Fibroblast of the conjunctiva (primary cell): ENCODE measurements at regions not wholly inside any gene's neighbourhood (a gene's known extent, or its start where the extent isn't known, plus 50 kb on each side); places are given as distances from the start of the nearest gene placed in this dataset.
"Not testable (repeated sequence)": the region's sequence is repeated elsewhere in the genome, so short reads cannot be mapped to it uniquely, and the experiment has no call there.

Experiments used
- DNase-seq: peaks from one replicate; pipeline ENCODE4 v3.0.0-alpha.2; 2010; ENCODE audit warnings: low read depth

DNA sequence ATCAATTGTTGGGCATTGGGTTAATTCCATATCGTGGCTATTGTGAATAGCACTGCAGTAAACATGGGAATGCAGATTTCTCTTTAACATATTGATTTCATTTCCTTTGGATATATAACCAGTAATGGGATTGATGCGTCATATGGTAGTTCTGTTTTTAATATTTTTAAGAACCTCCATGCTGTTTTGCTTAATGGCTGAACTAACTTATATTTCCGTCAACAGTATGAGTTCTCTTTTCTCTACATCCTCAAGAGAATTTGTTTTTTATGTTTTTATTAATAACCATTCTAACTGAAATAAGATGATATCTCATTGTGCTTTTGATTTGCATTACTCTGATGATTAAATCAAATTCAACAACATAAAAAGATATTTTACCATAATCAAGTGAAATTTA is 228.5 kb upstream of the FSIP2 start:
- DNase-seq = no peak

DNA sequence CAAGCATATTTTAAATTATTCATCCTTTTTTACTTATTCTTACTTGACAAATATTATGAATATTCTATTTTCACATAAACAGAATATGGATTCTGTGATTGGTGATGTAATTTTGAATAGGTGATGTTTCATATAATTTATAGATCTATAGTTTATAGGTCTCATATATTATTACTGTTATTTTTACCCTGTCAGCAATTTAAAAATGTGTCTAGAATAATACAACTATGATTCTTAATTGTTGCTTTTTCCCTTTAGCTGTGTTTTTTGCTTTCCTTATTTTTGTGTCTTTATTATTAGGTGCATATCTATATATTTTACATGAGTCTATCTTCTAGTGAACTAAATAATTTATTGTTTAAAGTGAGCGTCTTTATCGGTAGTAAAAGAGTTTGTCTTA is 226.7 kb upstream of the FSIP2 start:
- DNase-seq = no peak

DNA sequence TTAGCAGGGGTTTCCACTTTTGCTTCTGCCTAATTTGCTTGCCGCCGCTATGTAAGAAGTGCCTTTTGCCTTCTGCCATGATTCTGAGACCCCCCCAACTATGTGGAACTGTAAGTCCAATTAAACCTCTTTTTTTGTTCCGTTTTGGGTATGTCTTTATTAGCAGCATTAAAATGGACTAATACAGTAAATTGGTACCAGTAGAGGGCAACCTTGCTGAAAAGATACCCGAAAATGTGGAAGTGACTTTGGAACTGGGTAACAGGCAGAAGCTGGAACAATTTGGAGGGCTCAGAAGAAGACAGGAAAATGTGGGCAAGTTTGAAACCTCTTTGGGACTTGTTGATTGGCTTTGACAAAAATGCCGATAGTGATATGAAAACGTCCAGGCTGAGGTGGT is 216.1 kb upstream of the FSIP2 start:
- no peak for DNase-seq

DNA sequence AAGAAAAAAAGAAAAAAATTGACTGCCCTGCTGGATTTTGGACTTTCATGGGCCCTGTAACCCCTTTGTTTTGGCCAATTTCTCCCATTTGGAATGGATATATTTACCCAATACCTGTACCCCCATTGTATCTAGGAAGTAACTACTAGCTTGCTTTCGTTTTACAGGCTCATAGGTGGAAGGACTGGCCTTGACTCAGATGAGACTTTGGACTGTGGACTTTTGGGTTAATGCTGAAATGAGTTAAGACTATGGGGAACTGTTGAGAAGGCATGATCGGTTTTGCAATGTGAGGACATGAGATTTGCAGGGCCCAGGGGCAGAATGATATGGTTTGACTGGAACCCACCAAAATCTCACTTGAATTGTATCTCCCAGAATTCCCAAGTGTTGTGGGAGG is 214.4 kb upstream of the FSIP2 start:
- DNase-seq = not testable (repeated sequence)

DNA sequence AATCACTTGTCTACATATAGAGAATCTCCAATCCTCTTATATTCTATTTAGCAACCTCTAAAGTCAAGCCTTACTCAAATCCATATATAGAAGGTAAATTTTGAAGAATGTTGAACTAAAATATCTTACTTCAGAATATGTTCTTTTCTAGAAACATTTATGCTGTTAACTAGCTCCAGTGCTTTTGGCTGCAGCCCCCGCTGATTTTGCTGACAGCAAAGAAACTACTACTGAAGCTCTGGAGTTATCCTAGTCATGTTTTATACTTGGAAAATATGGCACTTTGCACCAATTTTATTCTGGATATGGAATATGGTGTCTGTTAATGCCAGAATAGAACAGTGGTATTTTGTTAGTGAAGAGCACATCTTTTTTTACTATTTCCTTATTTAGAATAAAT is 212.4 kb upstream of the FSIP2 start:
- no peak for DNase-seq

DNA sequence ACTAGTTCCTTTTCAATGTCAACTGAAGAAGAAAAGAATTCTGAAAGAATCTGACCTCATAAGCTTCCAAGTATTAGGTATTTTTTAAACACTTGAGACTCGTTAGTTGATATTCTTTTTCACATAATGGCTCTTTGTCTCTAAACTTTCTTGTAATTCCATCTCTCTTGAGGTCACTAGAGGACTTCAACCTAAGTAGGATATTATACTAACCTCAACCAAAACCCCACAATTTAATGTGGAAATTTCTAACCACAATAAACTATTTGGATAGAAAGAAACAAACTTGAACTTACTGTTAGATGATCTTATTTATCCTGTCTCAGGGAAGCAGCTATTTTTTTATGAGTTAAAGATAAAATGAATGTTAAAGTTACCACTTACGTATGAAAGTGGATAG is 206.9 kb upstream of the FSIP2 start:
- no peak for DNase-seq

DNA sequence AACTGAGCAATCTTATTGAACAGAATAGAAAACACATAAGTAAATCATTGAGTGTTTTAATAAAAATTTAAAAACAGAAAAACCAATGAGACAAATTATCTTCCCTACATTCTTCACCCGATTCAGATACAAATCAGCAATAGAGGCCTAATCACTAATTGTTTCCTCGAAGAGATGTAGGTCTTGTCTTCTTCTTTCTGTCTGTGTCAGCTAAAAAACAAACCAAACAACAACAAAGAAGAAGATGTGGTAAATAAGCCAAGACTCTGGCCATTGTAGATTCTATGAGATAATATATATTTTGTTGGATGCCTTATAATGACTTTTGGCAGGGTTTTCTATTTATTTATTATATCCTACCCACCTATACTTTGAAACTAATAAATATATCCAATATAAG is 200.9 kb upstream of the FSIP2 start:
- no peak for DNase-seq

DNA sequence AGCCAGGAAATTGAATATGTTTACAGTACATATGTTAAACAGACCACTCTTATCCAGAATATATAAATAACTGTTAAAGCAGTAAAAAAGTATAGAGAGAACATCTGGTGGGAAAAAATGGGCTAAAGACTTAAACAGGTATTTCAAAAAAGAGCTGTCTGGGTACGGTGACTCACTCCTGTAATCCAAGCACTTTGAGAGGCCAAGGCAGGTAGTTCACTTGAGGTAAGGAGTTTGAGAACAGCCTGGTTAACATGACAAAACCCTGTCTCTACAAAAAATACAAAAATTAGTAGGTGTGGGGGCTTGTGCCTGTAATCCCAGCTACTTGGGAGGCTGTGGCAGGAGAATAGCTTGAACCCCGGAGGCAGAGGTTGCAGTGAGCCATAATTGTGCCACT is 171.4 kb upstream of the FSIP2 start:
- no peak for DNase-seq

DNA sequence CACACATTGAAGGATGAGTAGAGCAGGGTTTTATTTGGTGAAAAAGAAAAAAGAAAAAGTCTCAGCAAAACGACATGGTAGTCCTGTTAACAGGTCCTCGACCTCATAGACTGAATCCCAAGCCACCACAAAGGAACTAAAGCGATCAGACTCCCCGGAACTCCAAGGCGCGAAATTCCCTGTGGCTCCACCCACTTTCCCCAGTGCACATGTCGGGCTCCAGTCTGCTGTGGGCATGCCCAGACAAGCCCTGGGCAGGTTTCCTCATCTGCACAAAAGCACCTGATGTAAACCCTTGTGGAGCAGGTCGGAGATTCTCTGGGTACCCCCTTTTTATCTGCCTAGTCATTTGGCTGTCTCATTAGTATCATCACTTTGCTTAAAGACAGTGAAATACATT is 170.7 kb upstream of the FSIP2 start:
- no peak for DNase-seq

DNA sequence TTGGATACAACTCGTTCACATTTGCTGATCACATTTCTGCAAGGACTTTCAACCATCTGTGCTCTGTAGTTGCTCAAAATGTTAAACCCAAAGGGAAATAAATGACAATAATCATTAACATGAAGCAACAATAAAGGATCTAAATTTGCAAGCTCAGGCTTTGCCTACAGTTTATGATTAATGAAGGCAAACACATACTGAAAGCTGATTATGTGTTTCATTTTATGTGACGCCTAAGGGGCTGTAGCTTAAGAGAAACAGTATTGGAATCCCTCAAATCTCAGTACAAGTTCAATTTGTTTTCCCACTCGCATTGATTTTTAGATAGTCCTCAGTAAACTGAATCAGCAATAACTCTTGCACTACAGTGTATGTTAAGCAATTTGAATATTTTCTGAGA is 160.3 kb upstream of the FSIP2 start:
- DNase-seq = no peak

DNA sequence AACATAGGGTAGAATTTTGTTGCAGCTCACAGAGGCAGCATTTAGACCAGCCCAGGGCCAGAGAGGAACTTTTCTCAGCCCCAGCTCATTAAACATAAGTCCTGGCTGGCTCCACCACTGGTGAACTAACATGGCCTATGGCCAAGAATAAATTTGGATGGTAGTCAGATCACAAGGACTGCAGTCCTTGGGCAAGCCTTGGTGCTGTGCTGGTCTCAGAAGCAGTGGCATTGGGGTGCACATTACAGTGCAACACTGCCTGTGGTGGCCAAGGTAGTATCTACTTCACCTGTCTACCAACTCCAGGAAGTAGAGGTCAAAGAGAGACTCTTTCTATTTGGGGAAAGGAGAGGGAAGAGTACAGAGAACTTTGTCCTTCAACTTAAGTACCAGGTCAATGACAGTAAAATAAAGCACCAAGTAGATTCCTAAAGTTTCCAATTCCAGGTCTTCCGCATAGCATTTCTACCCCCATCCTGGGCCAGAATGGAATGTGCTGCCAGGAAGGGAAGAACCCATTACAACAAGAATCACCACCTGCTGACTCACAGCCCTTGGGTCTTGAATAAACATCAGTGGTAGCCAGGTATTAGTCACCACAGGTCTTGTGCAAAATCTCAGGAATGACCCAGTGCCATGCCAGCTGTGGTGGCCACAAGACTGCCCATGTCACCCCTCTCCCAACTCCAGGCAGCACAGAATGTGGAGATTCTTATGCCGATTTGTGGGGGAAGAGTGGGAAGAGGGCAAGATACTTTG is 155.4 kb upstream of the FSIP2 start:
- no peak for DNase-seq

DNA sequence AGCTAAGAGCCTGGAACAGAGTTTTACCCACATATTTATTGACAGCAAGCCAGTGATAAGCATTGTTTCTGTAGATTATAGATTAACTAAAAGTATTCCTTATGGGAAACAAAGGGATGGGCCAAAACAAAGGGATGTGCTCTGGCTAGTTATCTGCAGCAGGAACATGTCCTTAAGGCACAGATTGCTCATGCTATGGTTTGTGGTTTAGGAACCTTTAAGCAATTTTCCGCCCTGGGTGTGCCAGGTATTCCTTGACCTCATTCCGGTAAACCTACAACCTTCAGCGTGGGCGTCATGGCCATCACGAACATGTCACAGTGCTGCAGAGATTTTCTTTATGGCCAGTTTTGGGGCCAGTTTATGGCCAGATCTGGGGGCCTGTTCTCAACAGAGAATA is 153.4 kb upstream of the FSIP2 start:
- DNase-seq = not testable (repeated sequence)

DNA sequence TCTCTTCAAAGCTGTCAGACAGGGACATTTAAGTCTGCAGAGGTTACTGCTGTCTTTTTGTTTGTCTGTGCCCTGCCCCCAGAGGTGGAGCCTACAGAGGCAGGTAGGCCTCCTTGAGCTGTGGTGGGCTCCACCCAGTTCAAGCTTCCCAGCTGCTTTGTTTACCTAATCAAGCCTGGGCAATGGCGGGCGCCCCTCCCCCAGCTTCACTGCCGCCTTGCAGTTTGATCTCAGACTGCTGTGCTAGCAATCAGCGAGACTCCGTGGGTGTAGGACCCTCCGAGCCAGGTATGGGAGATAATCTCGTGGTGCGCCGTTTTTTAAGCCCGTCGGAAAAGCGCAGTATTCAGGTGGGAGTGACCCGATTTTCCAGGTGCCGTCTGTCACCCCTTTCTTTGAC is 147.3 kb upstream of the FSIP2 start:
- not testable (repeated sequence) for DNase-seq

DNA sequence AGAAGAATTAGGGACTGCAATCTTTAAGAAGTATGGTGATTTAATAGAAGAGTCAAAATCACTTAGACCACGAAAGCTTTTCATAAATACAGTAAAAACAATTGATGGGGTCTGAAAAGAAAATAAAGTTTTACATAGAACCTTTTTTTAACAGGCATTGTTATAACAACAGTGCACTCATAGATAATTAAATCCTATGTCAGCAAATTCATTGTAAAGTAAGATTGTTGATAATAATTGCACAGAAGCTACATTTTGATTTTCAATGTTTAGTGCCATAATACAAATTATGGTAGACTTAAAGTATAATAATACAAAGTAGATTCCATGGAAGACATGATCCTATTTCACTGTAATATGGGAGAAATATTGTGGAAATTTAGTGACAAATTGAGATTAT is 130.7 kb upstream of the FSIP2 start:
- DNase-seq = no peak

DNA sequence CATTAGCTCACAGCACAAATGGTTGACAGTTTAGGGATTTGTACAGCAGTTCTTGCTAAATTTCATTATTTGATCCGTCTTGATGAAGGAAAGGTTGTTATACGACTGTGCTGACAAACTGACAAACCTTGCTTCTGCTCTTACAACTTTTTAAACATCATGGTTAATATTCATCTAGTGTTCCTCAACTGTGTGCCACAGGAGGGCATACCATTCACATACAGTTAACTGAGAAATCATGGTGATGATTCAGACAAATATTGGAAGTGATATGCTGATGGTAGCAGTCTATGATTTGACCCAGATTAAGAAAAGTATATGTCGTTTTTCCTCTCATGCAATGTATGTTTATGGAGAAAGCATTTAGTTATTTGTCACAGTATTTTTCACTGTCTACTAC is 129.8 kb upstream of the FSIP2 start:
- no peak for DNase-seq

DNA sequence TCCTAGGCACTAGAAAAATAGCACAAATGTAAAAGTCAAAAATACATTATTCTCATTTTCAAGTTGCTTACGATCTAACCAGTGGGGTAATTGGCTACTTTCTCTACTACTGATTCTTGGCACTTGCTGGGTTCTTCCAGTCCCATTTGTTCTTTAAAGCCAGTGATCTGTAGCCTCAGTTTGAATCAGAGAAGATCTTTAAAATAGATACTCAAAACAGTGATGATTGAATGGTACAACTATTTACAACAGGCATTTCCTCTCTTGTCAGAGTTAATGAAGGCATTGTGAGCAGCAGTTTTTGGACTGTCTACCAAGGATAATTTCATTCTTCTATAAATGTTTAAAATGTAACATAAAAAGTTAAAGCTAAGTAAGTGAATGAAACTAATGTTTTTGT is 128.3 kb upstream of the FSIP2 start:
- DNase-seq = no peak

DNA sequence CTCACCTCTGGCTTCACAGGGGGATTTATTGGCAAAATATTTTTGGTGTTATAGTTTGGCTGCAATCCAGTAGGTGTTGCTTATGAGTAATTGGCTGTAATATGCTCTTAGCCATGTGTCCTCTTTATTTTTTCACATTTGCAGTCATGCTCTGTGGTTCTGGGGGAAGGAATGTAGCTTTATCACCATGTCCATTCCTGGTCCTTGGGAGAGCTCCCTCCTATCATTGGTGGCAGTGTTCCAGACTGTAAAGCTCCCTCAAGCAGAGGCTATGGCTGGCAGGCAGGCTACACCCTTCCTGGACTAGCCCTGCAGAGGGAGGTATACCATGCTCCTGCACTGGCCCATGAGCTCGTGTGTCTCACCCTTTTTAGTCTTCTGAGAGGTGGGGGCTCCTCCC is 120.0 kb upstream of the FSIP2 start:
- no peak for DNase-seq

DNA sequence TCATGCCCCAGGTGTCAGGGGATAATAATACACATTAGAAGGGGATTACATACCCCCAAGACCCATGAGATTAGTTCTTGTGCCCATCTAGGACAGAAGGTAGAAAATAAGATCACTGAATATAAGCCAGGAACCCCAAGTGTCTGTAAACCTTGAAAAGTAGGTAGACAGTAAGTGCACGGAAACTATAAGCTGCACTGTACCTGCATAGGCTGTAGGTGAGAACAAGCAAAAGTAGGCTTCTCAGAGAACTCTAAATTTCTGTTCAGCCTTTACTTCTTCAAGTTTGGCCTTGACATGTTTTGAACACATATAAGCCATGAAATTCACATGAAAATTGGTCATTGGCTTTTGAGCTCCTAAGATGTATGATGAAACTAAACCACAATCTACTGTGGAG is 113.0 kb upstream of the FSIP2 start:
- no peak for DNase-seq

DNA sequence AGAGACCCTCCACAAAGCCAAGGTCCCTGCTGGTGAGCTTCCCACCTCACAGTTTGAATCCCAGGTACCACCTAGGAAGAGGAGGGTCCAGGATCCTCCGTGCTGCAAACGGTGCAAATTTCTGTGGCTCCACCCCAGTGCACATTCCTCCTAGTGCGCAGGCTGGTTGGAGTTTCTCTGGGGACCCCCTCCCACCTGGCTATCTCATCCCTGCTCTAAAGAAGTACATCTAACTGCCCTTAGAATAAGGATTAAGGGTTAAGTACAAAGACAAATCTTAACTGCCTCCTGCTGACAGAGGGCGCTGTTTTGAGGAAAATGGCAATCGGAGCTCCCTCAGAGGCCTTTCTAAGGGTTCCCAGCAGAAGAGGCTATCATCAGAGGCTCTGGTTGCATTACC is 109.6 kb upstream of the FSIP2 start:
- no peak for DNase-seq

DNA sequence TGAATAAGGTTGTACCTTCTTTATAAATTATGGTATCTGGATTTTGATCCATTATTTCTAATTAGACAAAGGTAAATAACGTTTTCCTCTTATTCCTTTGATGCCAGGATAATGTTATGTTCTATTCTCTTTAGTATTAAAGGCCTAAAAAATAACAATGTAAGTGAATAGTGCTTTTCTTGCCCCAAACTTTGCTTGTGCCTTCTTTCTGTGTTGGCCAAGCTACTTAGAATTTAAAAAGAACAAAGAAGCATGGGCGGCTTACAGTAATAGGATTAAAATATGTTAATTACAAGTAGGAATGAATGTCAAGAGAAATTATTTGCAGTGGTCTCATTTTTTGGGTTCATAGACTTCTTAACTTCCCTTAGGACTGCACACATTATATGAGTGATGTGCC is 105.0 kb upstream of the FSIP2 start:
- DNase-seq = no peak

DNA sequence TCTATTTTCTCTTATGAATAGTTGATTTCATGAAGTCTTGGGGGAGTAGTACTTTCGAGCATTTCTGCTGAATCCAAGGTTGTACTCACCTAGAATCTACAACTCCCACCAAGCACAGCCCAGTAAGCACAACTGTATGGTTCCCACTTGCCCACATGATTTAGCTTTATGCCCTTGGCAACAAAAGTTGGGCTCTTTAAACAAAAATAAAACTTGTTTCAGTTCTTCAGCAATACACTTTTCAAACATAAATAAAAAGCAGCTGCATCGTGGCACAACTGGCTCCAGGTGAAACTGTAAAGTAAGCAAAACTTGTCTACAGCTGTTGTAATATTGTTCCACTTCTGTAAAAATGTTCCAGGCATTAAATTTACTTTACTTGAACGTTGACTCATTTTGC is 99.8 kb upstream of the FSIP2 start:
- no peak for DNase-seq

DNA sequence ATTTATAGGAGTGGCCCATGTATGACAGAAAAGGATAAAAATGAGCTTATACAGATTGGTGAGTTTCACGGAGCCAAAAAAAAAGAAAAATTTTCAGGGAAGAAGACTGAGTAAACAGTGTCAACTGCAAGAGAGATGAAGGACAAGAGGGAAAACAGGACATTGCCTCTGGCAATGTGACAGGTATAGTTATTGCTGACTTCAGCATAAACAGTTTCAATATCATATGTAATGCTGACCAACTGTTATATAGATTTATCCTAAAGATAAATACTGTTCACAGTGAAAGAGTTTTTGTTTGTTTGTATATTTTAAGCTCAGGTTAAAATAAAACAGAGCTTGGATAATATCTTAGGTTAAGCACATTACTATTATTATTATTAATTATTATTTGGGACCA is 98.0 kb upstream of the FSIP2 start:
- no peak for DNase-seq

DNA sequence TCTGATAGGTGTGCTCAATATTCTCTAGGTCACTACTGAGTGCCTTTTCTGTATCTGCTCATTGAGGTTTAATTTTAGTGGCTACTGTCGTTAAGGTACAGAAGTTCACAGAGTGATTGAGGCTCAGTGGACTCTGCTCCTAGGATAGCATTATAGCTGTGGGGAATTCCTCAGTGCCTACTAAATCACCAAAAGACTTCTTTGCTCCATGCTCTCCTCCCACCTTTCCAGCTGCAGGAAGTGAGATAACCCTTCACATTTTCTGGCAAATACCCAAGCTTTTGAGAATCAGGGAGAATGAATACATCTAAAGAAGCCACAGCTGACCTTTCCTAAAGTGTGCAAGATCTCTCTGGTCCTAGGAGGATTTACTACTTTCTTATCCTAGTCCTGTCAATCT is 95.2 kb upstream of the FSIP2 start:
- no peak for DNase-seq

DNA sequence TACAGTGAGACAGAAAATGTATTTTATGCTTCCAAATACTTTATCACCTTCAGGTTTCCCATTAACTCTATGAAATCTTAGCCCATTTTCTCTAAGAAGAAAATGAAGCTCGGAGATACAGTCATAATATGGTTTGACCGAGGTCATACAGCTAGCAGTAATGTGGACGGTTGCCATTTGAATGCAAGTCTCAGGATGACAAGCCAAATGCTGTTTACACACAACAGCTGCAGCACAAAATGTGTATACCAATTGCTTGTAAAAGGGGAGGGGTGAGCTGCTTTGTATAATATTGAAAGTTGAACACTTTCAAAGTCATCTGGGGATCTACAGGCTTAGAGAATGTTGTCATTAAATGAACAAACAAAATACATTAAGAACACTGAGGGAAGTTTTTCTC is 93.8 kb upstream of the FSIP2 start:
- DNase-seq = no peak

DNA sequence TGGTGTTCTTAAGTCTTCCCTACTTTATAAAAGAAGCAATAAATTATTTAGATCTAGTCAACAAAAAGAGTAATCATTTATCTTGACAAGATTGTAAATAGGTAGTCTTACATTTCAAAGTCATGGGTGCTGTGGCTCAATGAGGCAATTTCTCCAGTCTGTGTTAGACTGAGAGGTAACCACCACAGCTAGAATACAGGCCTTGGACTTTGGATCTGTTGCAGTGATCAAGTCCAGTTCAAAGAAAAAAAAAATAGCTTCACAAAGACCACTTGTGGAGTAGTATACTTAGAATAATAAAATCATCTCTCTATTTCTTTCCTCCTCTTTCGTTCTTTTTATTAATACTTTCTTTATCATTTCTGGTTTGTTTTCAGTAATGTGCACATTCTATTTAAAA is 93.1 kb upstream of the FSIP2 start:
- DNase-seq = no peak
